Urothelium cell line (cell line): ENCODE measurements at regions not wholly inside any gene's neighbourhood (a gene's known extent, or its start where the extent isn't known, plus 50 kb on each side); places are given as distances from the start of the nearest gene placed in this dataset.
"Not testable (repeated sequence)": the region's sequence is repeated elsewhere in the genome, so short reads cannot be mapped to it uniquely, and the experiment has no call there.

Source experiments
- DNase-seq: peaks from one replicate; pipeline ENCODE4 v3.0.0; 2011; ENCODE audit warnings: low spot score, mixed read lengths
- FAIRE-seq: peaks from 2 replicates; lab custom pipeline; 2011; peaks lifted over from hg19 to GRCh38; lab: Jason Lieb, UNC

GRCh38 chr2:65634304-65634703 is 201.9 kb upstream of the SPRED2 start:
- no peak for DNase-seq

DNA sequence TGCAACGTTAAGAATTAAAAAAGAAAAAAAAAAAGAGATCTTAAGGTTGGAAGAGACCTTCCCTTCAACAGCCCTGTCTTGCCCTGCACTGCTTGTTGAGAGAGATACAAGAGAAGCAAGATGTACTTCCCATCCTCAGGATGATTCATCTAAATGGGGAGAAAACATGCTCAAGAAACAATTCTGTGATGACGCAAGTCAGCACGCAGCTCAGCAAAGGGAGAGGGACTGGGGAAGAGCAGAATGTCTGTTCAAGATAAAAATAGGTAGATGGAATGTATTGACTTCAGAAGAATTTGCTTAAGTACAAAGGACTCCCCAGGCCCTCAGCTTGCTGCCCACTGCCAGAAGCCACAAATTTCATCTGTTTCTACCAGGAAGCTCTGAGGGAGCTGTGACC is 198.2 kb upstream of the SPRED2 start:
- FAIRE-seq (peak; percentile 95), DNase-seq (peak; percentile 77)

More at GRCh38 chr2:65634304-65634703, 201.9 kb upstream of the SPRED2 start:
- no peak for FAIRE-seq

DNA sequence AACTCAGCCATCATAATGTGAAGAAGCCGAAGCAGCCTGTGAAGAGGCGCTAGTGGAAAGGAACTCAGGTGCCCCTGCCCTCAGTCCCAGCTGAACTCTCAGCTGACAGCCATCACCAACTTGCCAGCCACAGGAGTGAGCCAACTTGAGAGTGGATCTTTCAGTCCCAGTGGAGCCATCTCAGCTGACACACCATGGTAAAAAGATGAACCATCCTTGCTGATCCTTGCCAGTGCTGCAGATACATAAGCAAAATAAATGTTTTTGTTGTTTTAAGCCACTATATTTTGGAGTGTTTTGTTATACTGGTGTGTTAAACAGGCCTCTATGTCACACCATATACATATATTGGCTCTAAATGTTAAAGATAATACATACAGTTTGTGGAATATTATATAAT is 195.8 kb upstream of the SPRED2 start:
- DNase-seq (no peak), FAIRE-seq (no peak)

DNA sequence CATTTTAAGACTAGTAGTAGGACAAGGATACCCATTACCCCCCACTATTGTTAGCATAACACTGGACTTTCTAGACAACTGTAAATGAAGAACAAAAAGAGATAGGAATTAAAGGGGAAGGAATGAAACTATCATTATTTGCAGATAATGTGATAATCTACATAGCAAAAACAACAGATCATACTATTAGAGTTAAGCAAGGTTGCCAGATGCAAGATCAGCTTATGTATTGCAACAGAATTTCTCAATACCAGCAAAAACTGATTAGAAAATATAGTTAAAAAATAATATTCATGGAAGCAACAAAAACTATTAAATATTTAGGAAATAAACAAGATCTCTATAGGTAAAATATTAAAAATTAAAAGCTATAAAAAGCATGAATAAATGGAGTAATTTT is 194.4 kb upstream of the SPRED2 start:
- DNase-seq (no peak), FAIRE-seq (no peak)

- FAIRE-seq (no peak), DNase-seq (no peak)
Measured at GRCh38 chr2:65625982-65626381, 193.6 kb upstream of the SPRED2 start.

DNA sequence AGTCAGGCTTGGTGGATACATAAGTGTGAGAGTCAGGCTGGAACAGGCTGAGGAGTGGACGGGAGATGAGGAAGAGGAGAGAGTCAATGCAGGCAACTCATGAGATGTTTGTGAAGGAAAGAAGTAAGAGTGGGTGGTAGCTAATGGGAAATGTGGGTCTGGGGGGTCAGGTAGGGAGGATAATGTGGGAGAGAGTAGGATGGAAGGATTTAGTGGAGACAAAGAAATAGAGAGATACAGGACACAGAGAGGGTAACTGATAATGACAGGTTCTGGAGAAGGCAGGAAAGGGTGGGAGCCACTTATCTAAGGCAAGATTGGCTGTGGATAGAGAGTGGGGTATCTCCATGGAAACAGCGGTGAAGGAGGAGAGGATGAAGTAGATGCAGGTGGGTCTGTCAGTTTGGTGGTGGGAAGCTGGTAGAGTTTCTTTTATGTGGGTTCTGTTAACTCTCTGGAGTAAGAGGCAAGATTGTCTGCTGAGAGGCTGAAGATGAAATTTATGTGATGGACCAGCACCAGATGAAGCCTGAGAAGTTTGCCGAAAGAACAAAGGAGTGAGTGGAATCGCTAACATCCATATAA is 190.6 kb upstream of the SPRED2 start:
- FAIRE-seq = peak; percentile 9
- DNase-seq = no peak

- FAIRE-seq = peak; percentile 37
- DNase-seq = no peak
Measured at GRCh38 chr2:65622499-65622898, 190.1 kb upstream of the SPRED2 start.

GRCh38 chr2:65620524-65620923 is 188.1 kb upstream of the SPRED2 start:
- no peak for FAIRE-seq
- DNase-seq = no peak

DNA sequence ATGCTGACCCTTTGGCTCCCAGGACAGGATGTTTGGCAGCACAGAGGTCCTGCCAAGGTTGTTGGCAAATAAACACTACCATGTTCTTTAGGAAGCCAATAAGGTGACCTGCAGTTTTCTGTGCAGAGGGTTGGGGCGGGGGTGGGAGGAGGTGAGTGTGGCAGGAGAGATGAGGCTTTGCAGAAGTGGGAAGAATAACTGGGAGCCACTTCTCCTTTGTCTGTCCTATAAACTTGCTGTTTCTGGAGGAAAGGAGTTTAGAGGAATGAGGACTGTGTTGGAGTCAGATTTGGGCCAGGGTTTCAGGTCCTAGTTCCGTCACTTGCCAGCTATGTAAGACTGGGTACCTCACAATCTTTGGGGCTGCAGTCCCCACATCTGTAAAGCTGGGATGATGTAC is 187.6 kb upstream of the SPRED2 start:
- FAIRE-seq (peak; percentile 27), DNase-seq (no peak)

- DNase-seq (no peak), FAIRE-seq (no peak)
Measured at GRCh38 chr2:65615602-65616001, 183.2 kb upstream of the SPRED2 start.

- FAIRE-seq = no peak
Measured at GRCh38 chr2:65613968-65614555, 181.7 kb upstream of the SPRED2 start.

GRCh38 chr2:65611488-65611887 is 179.1 kb upstream of the SPRED2 start:
- no peak for FAIRE-seq
- no peak for DNase-seq

More at GRCh38 chr2:65613968-65614555, 181.7 kb upstream of the SPRED2 start:
- no peak for DNase-seq

DNA sequence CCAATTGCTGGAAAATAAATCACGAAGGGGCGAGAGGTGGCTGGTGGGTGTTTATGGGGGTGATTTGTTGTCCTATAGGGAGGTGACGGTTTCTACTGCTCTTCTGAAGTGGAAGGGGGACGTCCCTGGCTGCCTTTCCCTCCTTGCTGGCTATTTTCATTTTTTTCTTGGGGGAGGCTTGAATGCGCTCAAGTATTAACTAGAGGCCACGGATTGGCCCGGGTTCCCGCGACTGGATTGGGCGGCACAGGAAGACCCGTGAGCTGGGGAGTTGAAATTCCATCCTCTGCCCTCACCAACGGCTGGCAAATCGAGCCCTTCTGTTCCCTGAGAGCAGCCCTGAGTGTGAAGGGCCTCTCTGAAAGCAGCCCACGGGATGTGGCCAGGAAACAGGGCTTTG is 176.5 kb upstream of the SPRED2 start:
- no peak for FAIRE-seq
- DNase-seq = no peak

DNA sequence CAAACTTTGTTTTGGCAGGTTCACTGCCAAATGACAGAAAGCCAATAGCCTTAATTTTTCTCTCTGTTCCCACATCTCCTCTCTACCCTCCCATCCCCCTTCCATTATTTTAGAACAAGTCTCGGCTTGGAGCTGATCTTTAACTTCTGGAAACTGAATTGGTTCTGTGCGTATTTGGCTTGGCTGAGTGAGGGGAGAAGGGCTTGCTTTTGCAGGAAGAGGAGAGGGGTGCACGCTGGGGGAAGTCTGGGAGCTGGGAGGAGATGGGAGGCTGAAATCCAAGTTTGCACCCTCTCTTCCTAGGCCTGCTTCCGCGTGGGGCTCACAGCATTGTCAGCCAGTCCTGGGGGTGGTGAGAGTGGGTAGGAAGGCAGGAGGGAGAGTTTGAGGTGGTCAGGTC is 176.1 kb upstream of the SPRED2 start:
- no peak for DNase-seq
- FAIRE-seq = no peak

- no peak for FAIRE-seq
Measured at GRCh38 chr2:65607662-65608305, 175.4 kb upstream of the SPRED2 start.

GRCh38 chr2:65605743-65606058 is 173.3 kb upstream of the SPRED2 start:
- FAIRE-seq (no peak), DNase-seq (no peak)

More at GRCh38 chr2:65607662-65608305, 175.4 kb upstream of the SPRED2 start:
- DNase-seq = no peak

GRCh38 chr2:65605058-65605742 is 172.8 kb upstream of the SPRED2 start:
- DNase-seq = no peak
- no peak for FAIRE-seq

- DNase-seq (peak; percentile 73), FAIRE-seq (no peak)
Measured at GRCh38 chr2:65604246-65604645, 171.8 kb upstream of the SPRED2 start.

DNA sequence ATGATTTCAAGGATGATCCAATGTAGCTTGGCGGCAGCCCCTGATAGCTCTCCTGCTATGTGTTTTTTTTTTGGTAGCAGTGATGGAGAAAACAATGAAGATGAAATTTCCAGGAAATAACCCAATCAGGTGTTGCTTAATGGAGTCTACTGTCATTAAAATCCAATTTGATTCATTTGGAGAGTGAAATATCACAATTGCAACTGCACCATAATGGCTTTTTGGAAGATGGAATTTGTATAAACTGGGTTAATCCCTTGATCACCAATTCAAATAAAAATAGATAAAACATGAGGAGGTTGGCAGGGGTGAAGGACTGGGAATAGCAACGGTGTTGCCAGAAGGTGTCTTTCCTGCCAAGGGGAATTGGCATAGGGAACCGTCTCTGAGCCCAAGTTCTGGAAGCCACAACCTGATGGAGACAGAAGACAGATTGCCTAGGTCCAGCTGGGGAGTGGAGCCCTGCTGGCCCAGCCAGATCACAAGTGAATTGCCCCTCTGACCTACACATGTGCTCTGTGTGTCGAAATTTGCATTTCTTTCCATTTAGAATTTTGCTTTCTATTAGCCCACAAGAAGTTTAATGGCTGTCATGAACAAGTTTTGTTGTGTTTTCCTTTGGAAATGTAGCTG is 170.3 kb upstream of the SPRED2 start:
- no peak for FAIRE-seq
- no peak for DNase-seq

DNA sequence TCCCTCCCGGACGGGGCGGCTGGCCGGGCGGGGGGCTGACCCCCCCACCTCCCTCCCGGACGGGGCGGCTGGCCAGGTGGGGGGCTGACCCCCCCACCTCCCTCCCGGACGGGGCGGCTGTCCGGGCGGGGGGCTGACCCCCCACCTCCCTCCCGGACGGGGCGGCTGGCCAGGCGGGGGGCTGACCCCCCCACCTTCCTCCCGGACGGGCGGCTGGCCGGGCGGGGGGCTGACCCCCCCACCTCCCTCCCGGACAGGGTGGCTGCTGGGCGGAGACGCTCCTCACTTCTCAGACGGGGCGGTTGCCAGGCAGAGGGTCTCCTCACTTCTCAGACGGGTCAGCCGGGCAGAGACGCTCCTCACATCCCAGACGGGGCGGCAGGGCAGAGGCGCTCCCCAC is 168.5 kb upstream of the SPRED2 start:
- DNase-seq, FAIRE-seq: not testable (repeated sequence)

DNA sequence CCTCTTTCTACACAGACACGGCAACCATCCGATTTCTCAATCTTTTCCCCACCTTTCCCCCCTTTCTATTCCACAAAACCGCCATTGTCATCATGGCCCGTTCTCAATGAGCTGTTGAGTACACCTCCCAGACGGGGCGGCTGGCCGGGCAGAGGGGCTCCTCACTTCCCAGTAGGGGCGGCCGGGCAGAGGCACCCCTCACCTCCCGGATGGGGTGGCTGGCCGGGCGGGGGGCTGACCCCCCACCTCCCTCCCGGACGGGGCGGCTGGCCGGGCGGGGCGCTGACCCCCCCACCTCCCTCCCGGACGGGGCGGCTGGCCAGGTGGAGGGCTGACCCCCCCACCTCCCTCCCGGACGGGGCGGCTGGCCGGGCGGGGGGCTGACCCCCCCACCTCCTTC is 168.0 kb upstream of the SPRED2 start:
- not testable (repeated sequence) for FAIRE-seq, DNase-seq
